GM18873 (cell line): ENCODE measurements at regions not wholly inside any gene's neighbourhood (a gene's known extent, or its start where the extent isn't known, plus 50 kb on each side); places are given as distances from the start of the nearest gene placed in this dataset.
"Not testable (repeated sequence)": the region's sequence is repeated elsewhere in the genome, so short reads cannot be mapped to it uniquely, and the experiment has no call there.

ENCODE experiments used
- ATAC-seq: cut with Tn5 transposase; IDR thresholded peaks from one replicate; pipeline ENCODE4 v1.9.1; 2021; ENCODE audit warnings: mild to moderate bottlenecking, moderate library complexity, moderate number of reproducible peaks; ENCODE audit not compliant: unreplicated experiment, low FRiP score

DNA sequence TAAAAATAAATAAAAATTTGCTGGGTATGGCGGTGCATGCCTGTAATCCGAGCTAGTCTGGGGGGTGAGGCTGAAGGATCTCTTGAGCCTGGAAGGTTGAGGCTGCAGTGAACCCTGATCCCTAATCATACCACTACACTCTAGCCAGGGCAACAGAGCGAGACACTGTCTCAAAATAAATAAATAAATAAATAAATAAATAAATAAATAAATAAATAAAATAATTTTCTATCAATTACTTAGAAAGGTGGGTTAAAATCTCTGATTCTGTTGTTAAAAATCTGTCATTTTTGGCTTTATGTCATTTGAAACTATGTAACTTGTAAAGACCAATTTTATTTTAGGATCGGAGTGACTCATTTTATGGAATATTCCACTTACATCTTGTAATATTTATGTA is 958.6 kb downstream of the NXPH1 start:
- no peak for ATAC-seq

DNA sequence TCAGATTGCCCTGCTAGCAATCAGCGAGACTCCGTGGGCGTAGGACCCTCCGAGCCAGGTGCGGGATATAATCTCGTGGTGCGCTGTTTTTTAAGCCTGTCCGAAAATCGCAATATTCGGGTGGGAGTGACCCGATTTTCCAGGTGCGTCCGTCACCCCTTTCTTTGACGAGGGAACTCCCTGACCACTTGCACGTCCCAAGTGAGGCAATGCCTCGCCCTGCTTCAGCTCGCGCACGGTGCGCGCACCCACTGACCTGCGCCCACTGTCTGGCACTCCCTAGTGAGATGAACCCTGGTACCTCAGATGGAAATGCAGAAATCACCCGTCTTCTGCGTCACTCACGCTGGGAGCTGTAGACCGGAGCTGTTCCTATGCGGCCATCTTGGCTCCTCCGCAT is 971.0 kb downstream of the NXPH1 start:
- not testable (repeated sequence) for ATAC-seq

DNA sequence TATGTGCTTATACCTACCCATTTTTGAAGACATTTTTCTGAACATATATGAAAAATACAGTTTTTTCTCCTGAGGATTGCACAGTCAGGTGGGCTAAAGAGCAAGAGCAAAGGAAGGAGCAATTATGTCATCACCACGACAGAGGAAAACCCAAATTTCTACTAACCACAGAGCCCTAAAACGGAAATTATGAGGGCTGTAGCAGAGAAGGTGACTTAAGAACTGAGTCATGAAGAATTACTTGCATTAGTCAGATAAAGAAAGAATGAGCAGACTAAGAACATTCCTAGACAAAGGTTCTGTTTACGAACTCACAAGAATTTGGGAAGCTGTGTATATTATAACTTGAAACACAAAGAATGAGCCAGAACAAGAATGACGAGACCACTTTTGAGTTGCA is 974.4 kb downstream of the NXPH1 start:
- ATAC-seq = no peak

DNA sequence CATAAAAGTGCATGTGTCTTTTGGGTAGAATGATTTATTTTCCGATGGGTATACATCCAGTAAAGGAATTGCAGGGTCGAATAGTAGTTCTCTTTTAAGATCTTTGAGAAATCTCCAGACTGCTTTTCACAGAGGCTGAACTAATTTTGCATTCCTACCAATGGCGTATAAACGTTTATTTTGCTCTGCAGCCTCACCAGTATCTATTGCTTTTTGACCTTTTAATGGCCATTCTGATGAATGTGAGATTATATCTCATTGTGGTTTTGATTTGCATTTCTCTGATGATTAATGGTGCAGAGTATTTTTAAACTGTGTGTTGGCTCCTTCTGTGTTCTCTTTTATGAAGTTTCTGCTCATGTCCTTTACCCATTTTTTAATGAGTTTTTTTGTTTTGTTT is 1020.1 kb downstream of the NXPH1 start:
- ATAC-seq = no peak

DNA sequence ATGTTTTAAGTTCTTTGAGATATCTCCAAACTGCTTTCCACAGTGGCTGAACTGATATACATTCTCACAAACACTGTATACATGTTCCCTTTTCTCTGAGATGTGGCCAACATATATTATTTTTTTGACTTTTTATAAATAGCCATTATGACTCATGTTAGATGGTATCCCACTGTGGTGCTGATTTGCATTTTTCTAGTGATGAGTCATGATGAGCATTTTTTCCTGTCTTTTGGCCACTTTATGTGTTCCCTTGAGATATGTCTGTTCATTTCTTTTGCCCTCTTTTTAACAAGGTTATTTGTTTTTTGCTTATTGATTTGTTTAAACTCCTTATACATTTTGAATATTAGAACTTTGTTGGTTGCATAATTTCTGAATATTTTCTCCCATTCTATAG is 1055.1 kb downstream of the NXPH1 start:
- ATAC-seq = no peak

DNA sequence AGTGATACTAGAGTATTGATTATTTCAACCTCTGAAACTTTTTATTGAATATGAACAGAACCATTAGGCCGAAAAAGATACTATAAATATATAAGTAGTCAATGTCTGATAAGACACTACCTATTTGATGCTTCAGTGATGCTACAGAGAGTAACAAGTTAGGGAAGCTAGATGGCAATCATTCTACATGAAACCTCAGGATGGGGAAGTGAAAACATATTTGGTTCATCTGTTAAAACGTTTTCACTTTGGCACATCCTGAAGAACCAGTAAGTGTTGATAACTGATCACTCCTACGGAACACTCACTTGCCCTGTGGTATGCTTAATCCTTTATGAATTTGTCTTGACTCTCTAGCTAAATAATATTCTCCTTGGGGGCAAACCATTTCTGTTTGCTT is 1064.9 kb downstream of the NXPH1 start:
- no peak for ATAC-seq

DNA sequence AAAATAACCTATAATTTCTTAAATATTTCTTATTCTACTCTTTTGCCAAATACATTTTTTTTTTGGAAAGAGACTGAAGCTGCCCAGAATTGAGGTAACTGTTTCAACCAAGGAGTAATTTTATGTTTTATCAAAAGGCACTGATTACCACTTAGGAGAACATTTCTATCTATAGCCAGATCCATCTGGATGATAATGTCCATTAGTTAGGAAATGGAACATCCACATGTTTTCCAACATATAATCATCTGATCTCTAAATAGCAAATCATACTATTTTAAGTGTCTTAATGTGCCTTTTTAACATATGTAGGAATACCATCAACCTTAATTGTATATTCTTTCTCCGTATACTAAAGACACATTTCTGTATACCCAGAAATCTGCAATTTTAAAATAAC is 1068.9 kb downstream of the NXPH1 start:
- ATAC-seq = no peak

DNA sequence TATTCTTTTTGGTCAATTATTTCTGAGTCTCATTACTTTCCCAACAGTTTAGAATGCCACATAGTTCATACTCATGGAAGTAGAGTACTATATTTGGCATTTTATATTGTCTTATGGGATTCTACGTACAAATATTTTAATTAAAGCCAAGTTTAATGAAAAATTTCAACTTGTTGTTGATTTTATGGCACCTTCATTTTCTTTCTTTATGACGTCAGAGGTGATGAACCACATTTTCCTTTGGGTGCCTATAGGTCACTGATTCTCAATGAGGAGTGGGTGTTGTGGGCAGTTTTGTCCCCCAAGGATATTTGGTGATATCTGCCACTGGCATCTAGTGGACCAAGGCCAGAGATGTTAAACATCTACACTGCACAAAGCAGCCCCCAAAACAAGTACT is 1071.3 kb downstream of the NXPH1 start:
- ATAC-seq = no peak

DNA sequence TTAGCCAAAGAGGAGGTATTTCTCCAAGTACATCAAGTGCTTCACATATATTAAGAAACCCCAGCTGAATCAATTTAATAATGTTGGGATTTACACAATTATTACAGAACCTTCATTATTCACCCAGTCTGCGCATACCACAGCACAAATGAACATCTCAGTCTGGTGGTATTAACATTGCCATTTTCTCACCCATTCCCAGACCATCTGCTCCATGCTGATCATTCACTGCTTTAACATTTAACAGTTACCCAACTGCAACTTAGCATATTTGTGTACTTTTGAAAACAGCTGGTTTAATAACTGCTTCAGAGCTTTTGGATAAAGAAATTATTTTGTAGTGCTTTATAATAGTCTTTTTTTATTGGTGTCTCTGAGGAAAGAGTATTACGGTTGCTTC is 1072.1 kb downstream of the NXPH1 start:
- no peak for ATAC-seq

DNA sequence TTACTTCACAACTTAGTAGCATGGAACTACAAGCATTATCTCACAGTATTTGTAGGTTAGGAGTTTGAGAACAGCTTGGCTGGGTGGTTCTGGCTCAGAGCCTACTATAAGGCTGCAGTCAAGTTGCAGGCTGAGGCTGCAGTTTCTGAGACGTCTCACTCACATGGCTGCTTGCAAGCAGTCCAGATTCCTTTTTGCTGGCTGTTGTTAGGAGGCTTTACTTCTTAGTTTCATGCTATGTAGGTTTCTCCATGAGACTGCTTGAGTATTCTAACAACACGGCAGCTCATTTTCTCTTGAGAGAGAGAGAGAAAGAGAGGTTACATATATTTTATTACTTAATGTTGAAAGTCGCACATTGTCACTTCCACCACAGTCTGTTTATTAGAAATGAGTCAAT is 1073.9 kb downstream of the NXPH1 start:
- ATAC-seq = no peak

DNA sequence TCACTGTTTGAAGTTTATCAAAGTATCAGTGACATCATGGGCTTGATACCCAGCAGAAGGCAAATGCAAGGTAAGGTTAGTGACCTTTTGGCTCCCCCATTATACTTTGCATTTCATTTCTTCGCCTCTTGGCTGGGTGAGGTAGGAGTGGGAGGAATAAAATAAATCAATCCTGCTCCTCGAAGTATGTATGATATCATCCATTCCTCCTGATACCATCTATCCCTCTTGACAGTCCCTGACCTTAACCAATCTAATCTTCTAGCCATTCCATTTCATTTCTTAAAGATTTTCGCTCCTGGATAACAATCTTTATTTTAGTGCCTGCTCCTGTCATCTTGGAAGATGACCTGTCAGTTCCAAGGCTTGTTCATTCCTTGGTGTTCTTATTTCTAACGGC is 1083.3 kb downstream of the NXPH1 start:
- no peak for ATAC-seq

DNA sequence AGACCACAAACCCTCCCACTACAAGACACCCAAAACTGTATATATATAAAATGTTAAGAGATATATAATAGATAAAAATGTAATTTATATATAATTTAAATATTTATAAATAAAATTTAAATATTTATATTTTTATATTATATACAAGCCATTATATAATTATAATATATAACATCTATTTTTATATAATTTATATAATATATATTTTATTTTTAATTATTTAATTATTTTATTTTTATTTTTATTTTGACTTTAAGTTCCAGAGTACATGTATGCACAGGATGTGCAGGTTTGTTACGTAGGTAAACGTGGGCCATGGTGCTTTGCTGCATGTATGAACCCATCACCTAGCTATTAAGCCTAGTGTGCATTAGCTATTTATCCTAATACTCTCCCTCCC is 1090.2 kb downstream of the NXPH1 start:
- no peak for ATAC-seq

DNA sequence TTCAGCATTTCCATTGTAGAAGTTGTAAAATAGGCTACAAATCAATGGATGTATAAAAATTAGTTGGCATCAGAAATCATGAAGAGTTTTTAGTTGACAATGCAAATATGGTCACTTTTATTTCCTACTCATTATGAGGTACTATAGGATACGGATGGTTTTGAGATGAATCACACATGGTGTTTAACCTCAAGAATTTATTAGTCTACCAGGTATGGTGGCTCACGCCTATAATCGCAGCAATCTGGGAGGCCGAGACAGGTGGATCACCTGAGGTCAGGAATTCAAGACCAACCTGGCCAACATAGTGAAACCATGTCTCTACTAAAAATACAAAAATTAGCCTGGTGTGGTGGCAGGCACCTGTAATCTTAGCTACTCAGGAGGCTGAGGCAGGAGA is 1119.0 kb downstream of the NXPH1 start:
- not testable (repeated sequence) for ATAC-seq

DNA sequence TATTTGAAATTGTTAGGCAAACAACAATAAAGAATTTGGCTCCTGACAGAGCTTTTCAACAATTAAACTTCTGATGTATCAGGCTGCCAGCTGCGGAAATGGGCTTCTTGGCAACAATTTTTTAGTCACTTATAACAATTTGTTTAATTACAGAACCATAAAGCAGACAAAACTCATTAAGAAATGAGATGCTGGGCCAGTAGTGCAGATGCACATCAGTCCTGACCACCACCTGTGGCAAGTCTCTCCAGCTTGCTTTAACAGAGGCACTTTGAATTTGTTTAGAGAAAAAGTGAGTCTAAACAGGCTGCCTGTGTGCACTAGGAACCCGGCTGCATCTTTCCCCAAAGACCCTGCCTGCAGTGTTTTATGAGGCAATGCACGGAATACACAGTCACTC is 1124.4 kb downstream of the NXPH1 start:
- ATAC-seq = no peak

DNA sequence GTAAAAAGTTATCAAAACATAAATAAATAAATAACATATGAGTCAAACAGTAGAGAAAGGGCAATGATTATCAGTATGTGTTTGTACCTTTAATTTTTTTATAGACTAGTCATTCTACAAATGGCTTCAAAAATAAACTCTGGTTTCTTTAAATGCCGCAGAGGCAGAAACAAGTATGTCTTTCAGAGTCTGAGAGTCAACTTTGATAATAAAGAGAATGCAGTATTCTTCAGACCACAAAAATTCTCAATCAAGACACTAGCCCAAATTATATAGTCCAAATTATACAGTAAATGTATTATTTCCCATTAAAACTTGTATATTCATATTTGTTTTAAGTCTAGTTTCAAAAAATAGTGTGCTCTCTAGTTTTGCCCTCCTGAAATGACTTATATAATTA is 1142.3 kb downstream of the NXPH1 start:
- ATAC-seq = no peak

DNA sequence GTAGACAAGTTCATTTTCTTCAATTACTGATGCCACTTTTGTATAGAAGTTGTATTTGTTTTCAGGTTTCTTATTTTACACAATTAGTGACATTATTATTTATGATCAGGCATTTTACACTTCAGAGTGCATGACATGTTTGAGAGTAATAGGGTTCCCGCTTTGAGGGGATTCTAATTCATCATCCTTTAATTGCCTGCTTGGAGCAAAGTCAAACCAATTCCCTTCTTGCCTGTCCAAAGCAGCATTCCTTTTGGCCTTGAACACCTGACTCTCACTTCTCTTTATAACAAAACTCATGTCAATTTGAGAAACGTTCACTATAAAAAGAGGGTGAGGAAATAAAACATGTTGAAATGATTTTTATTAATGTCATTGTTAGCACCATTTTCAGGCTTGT is 1149.4 kb downstream of the NXPH1 start:
- ATAC-seq = no peak

DNA sequence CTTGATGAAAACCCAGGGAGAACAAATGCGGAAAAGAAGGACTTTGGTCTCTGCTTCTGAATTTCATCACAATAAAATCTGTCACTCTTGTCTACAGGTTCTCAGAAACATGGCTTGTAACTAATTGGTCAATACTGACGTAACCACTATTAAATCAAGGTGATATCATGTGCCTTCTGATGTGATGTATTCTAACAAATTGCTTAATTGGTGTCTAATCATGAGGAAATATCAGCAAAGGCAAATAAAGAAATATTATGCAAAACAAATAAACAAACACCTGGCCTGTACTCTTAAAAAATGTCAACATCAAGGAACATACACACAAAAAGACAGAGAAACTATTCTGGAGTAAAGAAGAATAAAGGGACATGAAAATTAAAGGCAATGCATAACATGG is 1165.0 kb downstream of the NXPH1 start:
- no peak for ATAC-seq

DNA sequence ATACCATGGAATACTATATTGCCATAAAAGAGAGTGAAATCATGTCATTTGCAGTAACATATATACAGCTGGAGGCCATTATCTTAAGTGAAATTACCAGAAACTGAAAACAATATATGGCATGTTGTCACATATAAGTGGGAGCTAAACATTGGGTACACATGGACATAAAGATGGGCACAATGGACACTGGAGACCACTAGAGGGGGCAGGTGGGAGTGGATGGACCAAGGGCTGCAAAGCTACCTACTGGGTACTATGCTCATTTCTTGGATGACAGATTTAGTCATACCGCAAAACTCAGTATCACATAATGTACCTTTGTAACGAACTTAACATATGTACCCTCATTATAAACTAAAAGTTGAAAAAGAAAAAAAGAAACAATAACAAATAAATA is 1167.6 kb downstream of the NXPH1 start:
- ATAC-seq = no peak

DNA sequence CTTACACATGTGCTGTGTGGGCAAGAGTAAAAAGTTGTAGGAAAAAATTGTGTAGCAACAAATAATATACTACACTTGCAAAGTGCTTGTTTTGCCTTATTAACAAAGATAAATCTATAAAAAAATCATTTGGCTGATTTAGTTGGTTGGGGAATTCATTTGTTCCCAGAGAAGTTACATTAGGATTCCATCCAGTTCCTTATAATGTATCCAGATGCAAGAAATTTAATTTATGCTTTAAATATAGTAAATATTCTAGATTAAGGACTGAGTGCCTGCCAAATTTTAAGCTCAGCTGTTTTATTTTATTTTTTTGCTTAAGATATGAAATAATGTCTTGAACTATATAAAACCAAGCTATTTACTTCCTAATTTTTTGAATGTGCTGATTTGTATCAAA is 1169.9 kb downstream of the NXPH1 start:
- no peak for ATAC-seq

DNA sequence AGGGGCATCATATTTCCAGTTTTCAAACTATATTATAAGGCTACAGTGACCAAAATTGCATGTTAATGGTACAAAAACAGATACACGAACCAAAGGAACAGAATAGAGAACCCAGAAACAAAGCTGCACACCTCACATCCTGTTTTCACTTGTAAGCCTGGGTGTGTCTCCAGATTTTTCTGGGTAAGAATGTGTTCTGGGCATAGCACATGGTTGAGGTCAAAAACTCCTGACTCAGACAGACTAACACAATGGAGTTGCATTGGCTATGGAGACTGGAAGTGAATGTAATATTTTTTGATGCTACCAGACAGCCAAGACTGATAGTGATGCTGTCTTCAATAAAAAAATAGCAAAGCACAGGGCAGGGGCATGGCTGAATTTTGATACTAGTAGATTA is 1175.2 kb downstream of the NXPH1 start:
- ATAC-seq = no peak

DNA sequence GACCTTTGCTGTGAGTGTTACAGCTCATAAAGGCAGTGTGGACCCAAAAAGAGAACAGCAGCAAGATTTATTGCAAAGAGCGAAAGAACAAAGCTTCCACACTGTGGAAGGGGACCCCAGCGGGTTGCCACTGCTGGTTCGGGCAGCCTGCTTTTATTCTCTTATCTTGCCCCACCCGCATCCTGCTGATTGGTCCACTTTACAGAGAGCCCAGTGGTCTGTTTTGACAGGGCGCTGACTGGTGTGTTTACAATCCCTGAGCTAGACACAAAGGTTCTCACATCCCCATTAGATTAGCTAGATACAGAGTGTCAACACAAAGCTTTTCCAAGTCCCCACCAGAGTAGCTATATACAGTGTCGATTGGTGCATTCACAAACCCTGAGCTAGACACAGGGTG is 1187.5 kb downstream of the NXPH1 start:
- ATAC-seq = not testable (repeated sequence)

DNA sequence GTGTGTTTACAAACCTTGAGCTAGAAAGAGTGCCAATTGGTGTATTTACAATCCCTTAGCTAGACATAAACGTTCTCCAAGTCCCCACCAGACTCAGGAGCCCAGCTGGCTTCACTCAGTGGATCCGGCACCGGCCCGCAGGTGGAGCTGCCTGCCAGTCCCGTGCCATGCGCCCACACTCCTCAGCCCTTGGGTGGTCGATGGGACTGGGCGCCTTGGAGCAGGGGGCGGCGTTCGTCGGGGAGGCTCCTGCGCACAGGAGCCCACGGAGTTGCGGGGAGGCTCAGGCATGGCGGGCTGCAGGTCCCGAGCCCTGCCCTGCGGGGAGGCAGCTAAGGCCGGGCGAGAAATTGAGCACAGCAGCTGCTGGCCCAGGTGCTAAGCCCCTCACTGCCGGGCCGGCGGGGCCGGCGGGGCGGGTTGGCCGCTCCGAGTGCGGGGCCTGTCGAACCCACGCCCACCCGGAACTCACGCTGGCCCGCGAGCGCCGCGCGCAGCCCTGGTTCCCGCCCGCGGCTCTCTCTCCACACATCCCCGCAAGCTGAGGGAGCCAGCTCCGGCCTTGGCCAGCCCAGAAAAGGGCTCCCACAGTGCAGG is 1188.0 kb downstream of the NXPH1 start:
- ATAC-seq = not testable (repeated sequence)

DNA sequence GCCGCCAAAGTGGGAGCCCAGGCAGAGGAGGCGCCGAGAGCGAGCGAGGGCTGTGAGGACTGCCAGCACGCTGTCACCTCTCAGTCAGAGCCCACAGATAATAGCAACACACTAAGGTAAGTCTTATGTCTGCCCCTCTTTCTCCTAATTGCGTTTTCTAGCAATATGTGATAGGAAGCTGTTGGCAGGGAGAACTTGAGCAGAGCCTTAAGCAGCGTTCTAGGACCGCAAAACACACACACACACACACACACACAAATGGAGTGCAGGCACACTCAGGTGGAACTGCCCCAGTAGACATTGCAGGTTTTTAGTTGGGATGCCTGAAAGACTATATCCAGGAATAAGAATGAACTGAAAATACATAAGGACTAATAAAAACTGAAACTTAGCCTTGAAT is 1188.5 kb downstream of the NXPH1 start:
- no peak for ATAC-seq
